ENCODE measurements at regions not wholly inside any gene's neighbourhood (a gene's known extent, or its start where the extent isn't known, plus 50 kb on each side); places are given as distances from the start of the nearest gene placed in this dataset.

- TF ChIP-seq CTCF (IDR thresholded peaks at IDR 0.05; ENCODE audit: borderline replicate concordance, insufficient read depth, low read depth, low read length): no peak
- H3K4me3 ChIP-seq (ENCODE audit: low read depth, low read length): no peak overlapping the region
Observed at GRCh38 chr2:212745359-212745758, 206.8 kb upstream of the ERBB4 start.

- TF ChIP-seq CTCF (IDR thresholded peaks at IDR 0.05; ENCODE audit: borderline replicate concordance, insufficient read depth, low read depth, low read length): no peak
- no peak overlapping the region for H3K4me3 ChIP-seq (ENCODE audit: low read depth, low read length)
Observed at GRCh38 chr2:212737392-212738172, 199.0 kb upstream of the ERBB4 start.

- no peak for TF ChIP-seq CTCF (IDR thresholded peaks at IDR 0.05; ENCODE audit: borderline replicate concordance, insufficient read depth, low read depth, low read length)
- no peak overlapping the region for H3K4me3 ChIP-seq (ENCODE audit: low read depth, low read length)
Observed at GRCh38 chr2:212736385-212736726, 197.8 kb upstream of the ERBB4 start.

- no peak for TF ChIP-seq CTCF (IDR thresholded peaks at IDR 0.05; ENCODE audit: borderline replicate concordance, insufficient read depth, low read depth, low read length)
- H3K4me3 ChIP-seq (ENCODE audit: low read depth, low read length): no peak overlapping the region
Observed at GRCh38 chr2:212733273-212733672, 194.7 kb upstream of the ERBB4 start.

GRCh38 chr2:212732860-212733259, 194.3 kb upstream of the ERBB4 start:
- no peak for TF ChIP-seq CTCF (IDR thresholded peaks at IDR 0.05; ENCODE audit: borderline replicate concordance, insufficient read depth, low read depth, low read length)
- no peak overlapping the region for H3K4me3 ChIP-seq (ENCODE audit: low read depth, low read length)

GRCh38 chr2:212730994-212731393, 192.4 kb upstream of the ERBB4 start:
- H3K4me3 ChIP-seq (ENCODE audit: low read depth, low read length): no peak overlapping the region
- TF ChIP-seq CTCF (IDR thresholded peaks at IDR 0.05; ENCODE audit: borderline replicate concordance, insufficient read depth, low read depth, low read length): no peak

- no peak overlapping the region for H3K4me3 ChIP-seq (ENCODE audit: low read depth, low read length)
- TF ChIP-seq CTCF (IDR thresholded peaks at IDR 0.05; ENCODE audit: borderline replicate concordance, insufficient read depth, low read depth, low read length): no peak
Observed at GRCh38 chr2:212728717-212729116, 190.1 kb upstream of the ERBB4 start.
